Nephron (organoid): ENCODE measurements at regions not wholly inside any gene's neighbourhood (a gene's known extent, or its start where the extent isn't known, plus 50 kb on each side); places are given as distances from the start of the nearest gene placed in this dataset.

ENCODE experiments used
- H3K27ac Mint-ChIP-seq, 3 experiments: 2 replicates each; pipeline ENCODE4 v1.8.0; 2020; ENCODE audit warnings: mixed read lengths in 3 of 3, mild to moderate bottlenecking in 2 of 3, moderate library complexity in 1 of 3
- H3K27me3 Mint-ChIP-seq: 2 replicates; pipeline ENCODE4 v1.8.0; 2021; ENCODE audit warnings: low read depth, mild to moderate bottlenecking, moderate library complexity, mixed read lengths
- H3K36me3 Mint-ChIP-seq: 2 replicates; pipeline ENCODE4 v1.8.0; 2020; ENCODE audit warnings: low read depth, mixed read lengths
- H3K4me1 Mint-ChIP-seq: 2 replicates; pipeline ENCODE4 v1.8.0; 2020; ENCODE audit warnings: mixed read lengths
- H3K4me3 Mint-ChIP-seq, 3 experiments: 2 replicates each; pipeline ENCODE4 v1.8.0; 2020; ENCODE audit warnings: mild to moderate bottlenecking in 3 of 3, mixed read lengths in 3 of 3, moderate library complexity in 2 of 3
- H3K9me3 Mint-ChIP-seq: 2 replicates; pipeline ENCODE4 v1.8.0; 2020; ENCODE audit warnings: mixed read lengths
- CTCF ChIP-seq, 3 experiments: fragments of 200-600 bp; sonication (generic); IDR thresholded peaks; one replicate each; pipeline ENCODE4 v1.5.0; 2021; ENCODE audit warnings: antibody characterized with exemption in 3 of 3; ENCODE audit not compliant: unreplicated experiment in 3 of 3

GRCh38 chr15:95277266-95277665 is 1045.9 kb downstream of the MCTP2 start:
- TF ChIP-seq CTCF (IDR thresholded peaks at IDR 0.05; ENCODE audit: unreplicated experiment in 3 of 3) = no peak
- Mint-ChIP-seq H3K27me3 (no peaks in the 10 kb centered on the region), H3K9me3 (peaks cover 11% of the 10 kb centered on the region), H3K27ac (peak overlapping the region; percentile 89 to 96 (median 95)), H3K4me1 (peaks cover 40% of the 10 kb centered on the region), H3K36me3 (peaks cover 3% of the 10 kb centered on the region), H3K4me3 (no peak overlapping the region)

DNA sequence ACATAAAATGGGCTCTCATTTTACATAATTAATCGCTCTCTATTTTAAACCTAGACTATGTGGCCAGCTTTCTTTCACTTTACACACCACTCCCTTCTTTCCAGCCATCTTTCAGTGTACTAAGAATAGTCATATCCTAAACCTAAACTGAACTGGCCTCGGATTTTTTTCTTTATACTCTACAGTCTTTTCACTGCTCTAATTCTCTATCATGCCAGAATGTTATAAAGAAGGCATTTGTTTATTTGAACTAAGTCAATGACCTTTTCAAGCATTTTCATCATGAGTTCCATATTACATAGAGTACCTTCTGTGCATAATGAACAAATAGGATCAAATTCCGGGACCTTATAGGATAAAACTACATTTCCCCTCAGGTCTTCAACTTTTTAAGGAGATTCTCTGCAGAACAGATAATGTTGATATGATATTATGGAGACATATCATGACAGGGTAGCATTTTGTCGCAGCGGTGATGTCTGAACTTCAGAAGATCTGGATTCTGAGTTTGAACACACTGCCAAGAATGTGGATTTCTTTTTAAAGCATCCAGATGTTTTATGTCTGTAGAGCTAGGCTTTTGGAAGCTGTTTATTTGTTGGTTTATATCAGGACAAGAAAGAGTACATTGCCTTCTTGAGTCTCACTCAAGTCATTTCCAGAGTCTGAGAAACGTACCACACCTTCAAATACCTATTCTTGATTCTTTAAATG is 1047.3 kb downstream of the MCTP2 start:
- no peak for TF ChIP-seq CTCF (IDR thresholded peaks at IDR 0.05; ENCODE audit: unreplicated experiment in 3 of 3)
- H3K4me1 Mint-ChIP-seq = peaks cover 50% of the 10 kb centered on the region
- H3K4me3 Mint-ChIP-seq = peak overlapping the region in 1 of 3 experiments; percentile 6
- H3K9me3 Mint-ChIP-seq = peaks cover under 1% of the 10 kb centered on the region
- peak overlapping the region; percentile 89 to 96 (median 95) for H3K27ac Mint-ChIP-seq
- peaks cover 3% of the 10 kb centered on the region for H3K36me3 Mint-ChIP-seq
- H3K27me3 Mint-ChIP-seq = no peaks in the 10 kb centered on the region

GRCh38 chr15:95279277-95280019 is 1048.1 kb downstream of the MCTP2 start:
- H3K27me3 Mint-ChIP-seq = no peaks in the 10 kb centered on the region
- no peak overlapping the region for H3K4me3 Mint-ChIP-seq
- peaks cover 58% of the 10 kb centered on the region for H3K4me1 Mint-ChIP-seq
- peaks cover 3% of the 10 kb centered on the region for H3K36me3 Mint-ChIP-seq
- peak overlapping the region; percentile 89 to 96 (median 95) for H3K27ac Mint-ChIP-seq
- TF ChIP-seq CTCF (IDR thresholded peaks at IDR 0.05; ENCODE audit: unreplicated experiment in 3 of 3) = no peak
- H3K9me3 Mint-ChIP-seq = no peaks in the 10 kb centered on the region

- Mint-ChIP-seq H3K36me3 (no peaks in the 10 kb centered on the region), H3K27me3 (no peaks in the 10 kb centered on the region), H3K9me3 (no peaks in the 10 kb centered on the region), H3K4me1 (peaks cover 71% of the 10 kb centered on the region), H3K27ac (peak overlapping the region in 2 of 3 experiments; percentile 76 to 97), H3K4me3 (no peak overlapping the region)
- no peak for TF ChIP-seq CTCF (IDR thresholded peaks at IDR 0.05; ENCODE audit: unreplicated experiment in 3 of 3)
Measured at GRCh38 chr15:95280711-95281110, 1049.3 kb downstream of the MCTP2 start.

DNA sequence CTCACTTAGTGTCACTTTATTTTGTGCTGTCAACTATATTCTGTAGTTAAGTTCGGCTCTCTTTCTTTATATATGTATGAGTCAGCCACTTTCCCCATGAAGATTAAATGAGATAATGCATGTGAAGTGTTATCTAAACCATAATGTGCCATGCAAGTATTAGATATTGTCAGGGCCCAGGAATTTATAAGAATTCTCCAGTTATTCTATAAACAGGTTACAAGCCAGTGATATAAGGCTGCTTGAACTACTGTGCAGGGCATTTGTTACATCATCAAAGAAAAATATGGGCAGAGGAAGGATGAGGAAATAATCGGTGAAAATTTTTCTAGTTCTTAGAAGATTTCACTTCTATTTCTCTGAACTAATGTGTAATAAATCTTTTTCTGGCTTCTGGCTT is 1049.0 kb upstream of the NR2F2 start:
- TF ChIP-seq CTCF (IDR thresholded peaks at IDR 0.05; ENCODE audit: unreplicated experiment in 3 of 3) = no peak
- H3K27me3 Mint-ChIP-seq = no peaks in the 10 kb centered on the region
- H3K4me3 Mint-ChIP-seq = no peak overlapping the region
- peaks cover 78% of the 10 kb centered on the region for H3K4me1 Mint-ChIP-seq
- H3K36me3 Mint-ChIP-seq = no peaks in the 10 kb centered on the region
- H3K27ac Mint-ChIP-seq = peak overlapping the region; percentile 76 to 97 (median 95)
- H3K9me3 Mint-ChIP-seq = no peaks in the 10 kb centered on the region
